GM13976 (cell line): ENCODE measurements at regions not wholly inside any gene's neighbourhood (a gene's known extent, or its start where the extent isn't known, plus 50 kb on each side); places are given as distances from the start of the nearest gene placed in this dataset.

ENCODE experiments used
- DNase-seq: peaks from one replicate; pipeline ENCODE4 v3.0.0; 2012; ENCODE audit warnings: low spot score
- in situ Hi-C: fragments of 300-500 bp; cut with MboI; formaldehyde crosslinking; loops from one replicate; pipeline ENCODE4 v1.12.0; 2022; ENCODE audit warnings: low sequenced_read_pairs, mixed read lengths, inconsistent platforms; ENCODE audit not compliant: unreplicated experiment
- TF ChIP-seq, protein P1 (sequence below): IDR thresholded peaks from 2 replicates; pipeline ENCODE4 v1.5.1; 2012; ENCODE audit warnings: borderline replicate concordance, mild to moderate bottlenecking; ENCODE audit not compliant: insufficient read depth; ENCODE audit errors: extremely low read depth, missing control alignments, control extremely low read depth

DNA sequence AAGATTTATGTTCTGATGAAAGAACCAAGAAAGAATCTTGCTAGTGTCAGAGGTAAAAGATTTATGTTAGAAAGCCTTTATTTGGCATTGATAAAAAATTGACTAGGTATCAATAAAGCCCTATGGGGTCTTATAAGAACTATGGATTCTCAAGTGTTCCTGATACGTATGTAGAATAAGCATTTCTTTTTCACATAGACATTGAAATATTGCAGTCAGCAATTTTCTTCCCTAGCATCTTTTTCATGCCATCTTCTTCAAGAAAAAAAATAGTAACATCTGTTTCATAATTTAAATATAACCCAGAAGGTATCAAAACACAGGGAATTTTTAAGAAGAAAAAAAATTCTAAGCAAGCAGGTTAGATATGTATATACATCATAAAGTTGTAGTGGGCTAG is 230.6 kb downstream of the CENPW start:
- TF ChIP-seq, protein P1, sequence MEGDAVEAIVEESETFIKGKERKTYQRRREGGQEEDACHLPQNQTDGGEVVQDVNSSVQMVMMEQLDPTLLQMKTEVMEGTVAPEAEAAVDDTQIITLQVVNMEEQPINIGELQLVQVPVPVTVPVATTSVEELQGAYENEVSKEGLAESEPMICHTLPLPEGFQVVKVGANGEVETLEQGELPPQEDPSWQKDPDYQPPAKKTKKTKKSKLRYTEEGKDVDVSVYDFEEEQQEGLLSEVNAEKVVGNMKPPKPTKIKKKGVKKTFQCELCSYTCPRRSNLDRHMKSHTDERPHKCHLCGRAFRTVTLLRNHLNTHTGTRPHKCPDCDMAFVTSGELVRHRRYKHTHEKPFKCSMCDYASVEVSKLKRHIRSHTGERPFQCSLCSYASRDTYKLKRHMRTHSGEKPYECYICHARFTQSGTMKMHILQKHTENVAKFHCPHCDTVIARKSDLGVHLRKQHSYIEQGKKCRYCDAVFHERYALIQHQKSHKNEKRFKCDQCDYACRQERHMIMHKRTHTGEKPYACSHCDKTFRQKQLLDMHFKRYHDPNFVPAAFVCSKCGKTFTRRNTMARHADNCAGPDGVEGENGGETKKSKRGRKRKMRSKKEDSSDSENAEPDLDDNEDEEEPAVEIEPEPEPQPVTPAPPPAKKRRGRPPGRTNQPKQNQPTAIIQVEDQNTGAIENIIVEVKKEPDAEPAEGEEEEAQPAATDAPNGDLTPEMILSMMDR: no peak
- no peak for DNase-seq
- in situ Hi-C loops: no loop called here

DNA sequence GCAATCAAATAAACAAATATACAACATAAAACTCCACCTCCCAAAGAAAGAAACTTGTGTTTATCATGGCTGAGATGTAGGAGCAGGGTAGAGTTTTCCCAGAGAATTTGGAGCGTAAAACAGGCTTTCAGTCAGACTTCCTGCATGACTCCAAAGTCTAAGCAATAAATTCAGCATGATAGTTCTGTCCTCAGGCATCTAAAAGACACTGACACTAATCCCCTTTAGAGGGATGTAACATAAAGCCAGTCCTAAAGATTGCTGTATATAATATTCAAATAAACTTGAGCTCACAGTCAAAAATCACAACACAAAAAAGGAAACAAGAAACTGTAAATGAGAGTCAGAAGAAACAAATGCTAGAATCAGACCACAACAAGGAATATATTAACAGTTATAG is 234.4 kb downstream of the CENPW start:
- in situ Hi-C loops: no loop called here
- TF ChIP-seq, protein P1: no peak
- DNase-seq: no peak

DNA sequence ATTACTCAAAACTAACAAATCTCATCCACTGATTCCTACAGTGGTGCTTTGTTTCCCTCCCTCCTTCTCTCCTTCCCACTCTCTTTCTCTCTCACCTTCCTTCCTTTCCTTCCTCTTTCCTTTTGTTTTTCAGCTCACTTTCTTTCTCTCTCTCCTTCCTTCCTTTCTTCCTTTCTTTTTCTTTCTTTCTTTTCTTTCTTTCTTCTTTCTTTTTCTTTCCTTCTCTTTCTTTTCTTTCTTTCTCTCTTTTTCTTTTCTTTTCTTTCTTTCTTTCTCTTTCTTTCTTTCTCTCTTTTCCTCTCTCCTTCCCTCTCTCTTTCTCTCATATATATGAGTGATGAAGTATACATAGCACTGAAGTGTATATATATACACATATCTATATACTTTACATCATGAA is 241.4 kb downstream of the CENPW start:
- in situ Hi-C loops: no loop called here
- DNase-seq: no peak
- TF ChIP-seq, protein P1: no peak

DNA sequence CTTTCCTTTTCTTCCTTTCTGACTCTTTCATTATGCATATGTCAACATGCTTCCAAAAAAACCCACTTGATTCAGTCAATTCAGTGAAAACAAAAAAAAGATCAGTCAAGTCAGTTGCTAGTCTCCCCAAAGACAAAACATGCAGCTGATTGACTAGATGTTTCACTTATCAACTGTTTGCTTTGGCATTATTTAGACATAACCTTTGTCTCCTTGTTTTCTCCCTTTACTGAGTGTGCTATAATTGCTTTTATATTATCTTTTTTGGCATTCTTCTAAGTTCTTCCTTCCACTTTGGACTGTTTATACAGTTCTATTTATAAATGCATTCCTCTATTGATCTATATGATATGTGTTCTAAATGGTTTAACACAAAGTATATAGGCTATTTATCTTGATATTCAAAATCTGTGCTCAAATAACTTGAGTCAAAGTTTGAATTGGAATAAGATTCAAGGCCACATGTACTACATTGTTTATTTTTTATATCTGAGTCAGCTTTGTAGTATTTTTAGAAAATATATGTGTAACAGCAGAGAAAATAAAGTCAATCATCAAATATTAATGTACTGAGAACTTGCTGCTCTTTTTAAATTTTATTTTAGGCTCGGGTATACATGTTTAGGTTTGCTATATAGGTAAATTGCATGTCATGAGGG is 260.5 kb downstream of the CENPW start:
- in situ Hi-C loops: no loop called here
- no peak for DNase-seq
- TF ChIP-seq, protein P1: no peak

DNA sequence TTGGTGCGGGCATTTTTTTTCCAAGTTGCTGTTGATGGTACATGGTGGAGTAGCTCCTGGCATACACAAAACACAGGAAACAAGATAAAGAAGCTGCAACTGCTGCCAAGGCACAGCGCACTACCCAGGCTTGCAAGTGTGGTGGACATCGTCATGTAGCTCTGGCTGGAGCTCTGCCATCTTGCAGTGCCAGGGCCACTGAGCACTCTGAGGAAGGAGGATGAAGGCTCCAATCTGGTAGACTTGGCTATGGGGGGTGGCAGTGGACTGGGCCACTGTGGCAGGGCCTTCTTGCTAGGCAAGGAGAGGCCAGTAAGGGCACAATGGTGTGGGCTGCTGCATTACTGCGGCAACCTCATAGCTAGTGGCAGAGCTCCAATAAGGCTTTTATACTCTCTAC is 263.5 kb downstream of the CENPW start:
- TF ChIP-seq, protein P1: no peak
- DNase-seq: no peak
- in situ Hi-C loops: no loop called here

DNA sequence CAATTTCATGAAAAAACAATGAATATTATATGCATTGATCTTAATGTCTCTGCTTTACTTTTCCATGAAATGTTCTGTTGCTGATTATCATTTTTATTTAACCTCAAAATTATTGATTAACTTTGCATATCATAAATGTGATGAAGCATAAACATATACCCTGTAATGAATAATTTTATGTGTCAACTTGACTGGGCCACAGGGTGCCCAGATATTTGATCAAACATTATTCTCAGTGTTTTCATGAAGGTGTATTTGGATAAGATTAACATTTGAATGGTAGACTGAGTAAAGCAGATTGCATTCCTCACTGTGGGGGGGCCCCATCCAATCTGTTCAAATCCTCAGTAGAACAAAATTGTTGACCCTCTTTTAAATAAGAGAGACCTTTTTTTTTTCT is 265.2 kb downstream of the CENPW start:
- in situ Hi-C loops: no loop called here
- no peak for DNase-seq
- TF ChIP-seq, protein P1: no peak

DNA sequence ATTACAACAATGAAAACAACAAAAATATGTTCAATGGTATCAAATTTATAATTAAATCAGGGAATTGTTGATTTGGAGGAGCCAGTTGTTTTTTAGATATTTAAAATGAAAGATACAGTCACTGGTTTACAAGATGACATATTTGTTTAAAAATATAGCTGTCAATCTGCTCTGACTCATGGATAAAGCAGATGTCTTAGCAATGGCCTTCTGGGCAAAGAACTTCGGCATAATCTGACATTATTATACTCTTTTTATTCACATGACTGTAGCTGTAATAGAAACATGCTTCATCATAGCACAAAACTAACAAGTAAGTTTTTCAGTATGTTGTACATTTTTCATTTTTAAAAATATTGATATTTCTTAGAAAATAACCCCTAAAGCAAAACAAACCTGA is 267.4 kb downstream of the CENPW start:
- in situ Hi-C loops: no loop called here
- no peak for DNase-seq
- TF ChIP-seq, protein P1: no peak
